ENCODE measurements at regions not wholly inside any gene's neighbourhood (a gene's known extent, or its start where the extent isn't known, plus 50 kb on each side); places are given as distances from the start of the nearest gene placed in this dataset.
"Not testable (repeated sequence)": the region's sequence is repeated elsewhere in the genome, so short reads cannot be mapped to it uniquely, and the experiment has no call there.

DNA sequence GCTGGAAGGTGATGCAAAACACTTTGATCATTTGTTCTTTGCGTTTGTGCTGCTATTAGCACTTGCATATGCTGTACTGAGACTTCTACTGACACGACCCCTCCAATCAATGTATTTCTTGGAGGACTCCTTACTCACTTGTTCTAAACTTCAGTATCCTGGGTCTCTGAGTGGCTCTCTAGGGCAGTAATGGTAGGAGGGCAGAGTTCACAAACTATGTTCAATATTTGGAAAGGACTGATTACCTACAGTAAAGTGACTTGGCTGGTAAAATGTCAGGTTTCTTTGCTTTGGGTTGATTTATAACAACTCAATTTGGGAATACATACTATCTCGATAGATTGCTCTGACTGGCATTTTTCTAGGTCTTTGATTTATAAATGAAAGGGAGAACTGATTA is 93.7 kb downstream of the TRIM43 start:
- H3K4me3 ChIP-seq (ENCODE audit: control insufficient read depth, low read depth, low read length), result no peak overlapping the region
- TF ChIP-seq, protein P1, sequence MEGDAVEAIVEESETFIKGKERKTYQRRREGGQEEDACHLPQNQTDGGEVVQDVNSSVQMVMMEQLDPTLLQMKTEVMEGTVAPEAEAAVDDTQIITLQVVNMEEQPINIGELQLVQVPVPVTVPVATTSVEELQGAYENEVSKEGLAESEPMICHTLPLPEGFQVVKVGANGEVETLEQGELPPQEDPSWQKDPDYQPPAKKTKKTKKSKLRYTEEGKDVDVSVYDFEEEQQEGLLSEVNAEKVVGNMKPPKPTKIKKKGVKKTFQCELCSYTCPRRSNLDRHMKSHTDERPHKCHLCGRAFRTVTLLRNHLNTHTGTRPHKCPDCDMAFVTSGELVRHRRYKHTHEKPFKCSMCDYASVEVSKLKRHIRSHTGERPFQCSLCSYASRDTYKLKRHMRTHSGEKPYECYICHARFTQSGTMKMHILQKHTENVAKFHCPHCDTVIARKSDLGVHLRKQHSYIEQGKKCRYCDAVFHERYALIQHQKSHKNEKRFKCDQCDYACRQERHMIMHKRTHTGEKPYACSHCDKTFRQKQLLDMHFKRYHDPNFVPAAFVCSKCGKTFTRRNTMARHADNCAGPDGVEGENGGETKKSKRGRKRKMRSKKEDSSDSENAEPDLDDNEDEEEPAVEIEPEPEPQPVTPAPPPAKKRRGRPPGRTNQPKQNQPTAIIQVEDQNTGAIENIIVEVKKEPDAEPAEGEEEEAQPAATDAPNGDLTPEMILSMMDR (IDR thresholded peaks at IDR 0.05; ENCODE audit: control insufficient read depth, insufficient read depth, low read depth, low read length, missing control alignments), result no peak
- no peak for DNase-seq (ENCODE audit: low read depth)

DNA sequence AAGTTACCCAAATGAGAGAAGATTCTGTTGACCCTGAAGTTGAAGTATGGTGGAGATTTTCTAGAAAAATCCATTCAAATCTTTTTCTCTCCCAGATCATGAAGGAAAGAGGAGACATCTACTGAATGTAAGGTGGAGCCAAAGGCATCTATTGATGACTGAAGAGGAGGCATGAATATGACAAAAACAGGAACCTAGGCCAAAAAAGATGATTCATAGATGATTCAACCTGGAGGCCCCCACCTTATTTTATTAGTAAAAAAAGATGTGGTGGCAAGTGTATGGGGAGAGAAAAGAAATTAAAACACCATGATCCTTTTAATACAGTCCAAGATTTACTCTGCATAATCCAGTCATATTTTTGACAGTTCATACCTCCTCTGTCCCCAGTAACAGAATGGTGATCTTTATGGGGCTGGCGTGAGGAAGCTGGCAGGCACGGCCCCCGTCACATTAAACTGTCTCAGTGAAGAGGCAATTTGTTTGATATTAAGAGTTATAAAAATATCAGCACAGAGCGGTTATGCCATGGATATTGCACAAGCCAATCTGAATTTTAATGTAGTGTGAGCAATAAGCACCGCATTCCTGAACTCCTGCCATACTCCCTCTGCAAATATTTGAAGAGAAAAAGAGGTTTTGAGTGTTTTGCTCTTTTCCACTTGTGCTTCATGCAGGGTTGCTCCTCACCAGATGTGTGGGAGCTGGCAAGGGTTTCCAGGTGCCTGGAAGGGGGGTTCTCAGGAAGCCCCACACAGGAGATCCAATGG is 94.4 kb downstream of the TRIM43 start:
- H3K4me3 ChIP-seq (ENCODE audit: control insufficient read depth, low read depth, low read length), result not testable (repeated sequence)
- DNase-seq (ENCODE audit: low read depth), result peak; percentile 69

DNA sequence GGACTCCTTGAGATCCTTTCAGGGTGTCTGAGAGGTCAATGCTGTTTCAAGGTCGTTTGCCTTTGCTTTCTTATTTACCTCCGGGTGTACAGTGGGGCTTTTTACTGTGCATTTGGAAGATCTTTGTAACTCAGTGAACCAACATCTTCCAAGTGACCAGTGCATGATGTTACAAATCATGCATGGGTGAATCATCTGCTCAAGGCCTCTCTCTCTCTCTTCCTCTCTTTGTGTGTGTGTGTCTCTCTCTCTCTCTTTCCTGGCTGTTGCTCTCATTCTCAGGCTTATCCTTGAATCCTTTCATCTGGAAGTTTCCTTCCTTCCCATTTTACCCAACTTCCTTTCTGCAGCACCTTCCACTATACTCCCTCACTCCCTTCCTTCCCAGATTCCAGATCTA is 96.1 kb downstream of the TRIM43 start:
- peak; percentile 71 for DNase-seq (ENCODE audit: low read depth)
- not testable (repeated sequence) for H3K4me3 ChIP-seq (ENCODE audit: control insufficient read depth, low read depth, low read length)

DNA sequence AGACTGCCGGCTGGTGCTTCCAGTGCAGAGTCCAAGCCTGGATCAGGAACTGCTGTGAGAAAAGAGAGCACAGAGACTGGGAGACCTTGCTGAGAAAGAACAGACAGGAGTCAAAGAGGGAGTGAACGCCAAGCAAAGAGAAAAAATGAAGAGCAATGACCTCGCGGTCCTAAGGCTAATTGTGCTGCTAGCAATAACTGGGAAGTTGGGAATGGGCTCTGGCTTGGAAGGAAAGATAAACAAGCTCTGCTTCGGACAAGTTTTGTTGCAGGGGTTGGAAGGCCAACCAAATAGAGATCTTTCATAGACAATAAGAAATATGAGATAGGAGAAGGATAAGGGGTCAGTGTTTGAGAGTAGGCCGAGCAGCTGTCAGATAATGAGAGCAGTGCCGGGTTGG is 99.4 kb downstream of the TRIM43 start:
- H3K4me3 ChIP-seq (ENCODE audit: control insufficient read depth, low read depth, low read length); DNase-seq (ENCODE audit: low read depth): not testable (repeated sequence)

DNA sequence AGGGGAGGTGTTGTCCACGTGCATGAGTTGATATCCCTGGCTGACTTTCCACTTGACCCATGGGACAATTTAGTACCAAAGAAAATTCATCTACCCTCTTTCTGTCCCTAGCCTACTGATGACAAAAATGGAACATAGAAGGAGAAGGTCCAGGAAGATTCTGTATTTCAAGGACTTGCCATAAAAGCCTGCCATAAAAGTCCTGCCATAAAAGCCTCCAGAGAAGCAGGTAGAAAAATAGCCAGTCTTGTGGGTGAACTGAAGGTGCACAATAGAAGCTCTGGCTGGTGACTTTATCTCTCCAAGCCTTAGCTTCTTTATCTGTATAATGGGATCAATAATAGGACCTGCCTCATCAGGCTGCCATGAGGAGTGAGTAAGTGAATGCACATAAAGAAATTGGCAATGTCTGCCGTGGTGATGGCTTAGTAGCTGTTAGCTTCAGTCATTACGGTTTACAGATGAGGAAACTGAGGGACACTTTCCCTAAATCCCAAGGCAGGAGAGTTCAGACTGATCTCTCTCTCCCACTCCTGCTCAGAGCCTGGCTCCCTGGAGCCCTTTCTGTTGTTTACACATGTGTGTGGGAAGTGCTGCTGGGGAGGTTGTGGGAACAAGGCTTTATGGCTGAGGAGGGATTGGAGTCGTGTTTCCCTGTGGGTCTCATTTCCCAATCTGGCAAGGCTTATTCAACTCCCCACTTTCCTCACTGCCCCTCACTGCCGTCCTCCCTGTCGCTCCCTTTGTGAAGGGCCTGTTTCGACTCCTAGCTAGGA is 101.5 kb downstream of the TRIM43 start:
- DNase-seq (ENCODE audit: low read depth); H3K4me3 ChIP-seq (ENCODE audit: control insufficient read depth, low read depth, low read length): not testable (repeated sequence)

DNA sequence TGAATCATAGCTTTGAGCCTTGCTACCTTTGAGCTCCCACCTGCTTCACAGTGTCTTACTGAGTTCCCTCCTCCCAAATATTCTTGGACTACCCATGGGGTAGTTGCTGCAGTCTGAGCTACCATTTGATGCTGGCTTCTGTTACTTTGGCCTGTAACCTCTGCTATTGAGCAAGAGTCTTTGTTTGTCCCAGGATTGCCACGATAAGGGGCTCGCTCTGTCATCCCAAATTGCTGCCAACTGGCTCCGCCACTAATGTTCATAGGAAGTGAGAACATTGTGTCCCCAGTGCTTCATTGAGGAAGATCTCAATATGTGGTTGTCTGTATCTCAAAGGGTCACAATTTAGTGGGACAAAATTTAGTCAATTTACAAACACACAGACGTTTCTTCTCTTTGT is 103.8 kb downstream of the TRIM43 start:
- no peak overlapping the region for H3K4me3 ChIP-seq (ENCODE audit: control insufficient read depth, low read depth, low read length)
- TF ChIP-seq, protein P1 (IDR thresholded peaks at IDR 0.05; ENCODE audit: control insufficient read depth, insufficient read depth, low read depth, low read length, missing control alignments), result no peak
- DNase-seq (ENCODE audit: low read depth), result no peak

DNA sequence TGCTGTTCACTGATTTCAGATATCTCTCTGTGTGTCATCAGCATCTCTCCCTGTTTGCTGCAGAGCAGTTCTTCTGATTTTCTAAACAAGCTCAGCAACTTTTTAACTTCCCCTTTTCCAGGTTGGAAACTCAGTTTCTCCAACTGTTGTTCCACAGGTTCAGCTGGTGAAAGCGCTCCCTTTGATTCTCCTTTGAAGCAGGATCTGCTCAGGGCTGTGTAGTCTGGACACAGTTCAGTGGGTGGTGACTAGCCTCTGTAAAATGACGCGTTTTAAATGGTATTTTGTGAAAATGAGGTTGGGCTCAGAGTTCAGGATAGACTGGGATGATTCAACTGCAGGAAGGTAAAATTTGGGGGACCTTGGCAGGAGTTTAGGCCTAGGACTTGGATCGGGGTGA is 106.3 kb downstream of the TRIM43 start:
- H3K4me3 ChIP-seq (ENCODE audit: control insufficient read depth, low read depth, low read length), result no peak overlapping the region
- TF ChIP-seq, protein P1 (IDR thresholded peaks at IDR 0.05; ENCODE audit: control insufficient read depth, insufficient read depth, low read depth, low read length, missing control alignments), result no peak
- DNase-seq (ENCODE audit: low read depth), result no peak

DNA sequence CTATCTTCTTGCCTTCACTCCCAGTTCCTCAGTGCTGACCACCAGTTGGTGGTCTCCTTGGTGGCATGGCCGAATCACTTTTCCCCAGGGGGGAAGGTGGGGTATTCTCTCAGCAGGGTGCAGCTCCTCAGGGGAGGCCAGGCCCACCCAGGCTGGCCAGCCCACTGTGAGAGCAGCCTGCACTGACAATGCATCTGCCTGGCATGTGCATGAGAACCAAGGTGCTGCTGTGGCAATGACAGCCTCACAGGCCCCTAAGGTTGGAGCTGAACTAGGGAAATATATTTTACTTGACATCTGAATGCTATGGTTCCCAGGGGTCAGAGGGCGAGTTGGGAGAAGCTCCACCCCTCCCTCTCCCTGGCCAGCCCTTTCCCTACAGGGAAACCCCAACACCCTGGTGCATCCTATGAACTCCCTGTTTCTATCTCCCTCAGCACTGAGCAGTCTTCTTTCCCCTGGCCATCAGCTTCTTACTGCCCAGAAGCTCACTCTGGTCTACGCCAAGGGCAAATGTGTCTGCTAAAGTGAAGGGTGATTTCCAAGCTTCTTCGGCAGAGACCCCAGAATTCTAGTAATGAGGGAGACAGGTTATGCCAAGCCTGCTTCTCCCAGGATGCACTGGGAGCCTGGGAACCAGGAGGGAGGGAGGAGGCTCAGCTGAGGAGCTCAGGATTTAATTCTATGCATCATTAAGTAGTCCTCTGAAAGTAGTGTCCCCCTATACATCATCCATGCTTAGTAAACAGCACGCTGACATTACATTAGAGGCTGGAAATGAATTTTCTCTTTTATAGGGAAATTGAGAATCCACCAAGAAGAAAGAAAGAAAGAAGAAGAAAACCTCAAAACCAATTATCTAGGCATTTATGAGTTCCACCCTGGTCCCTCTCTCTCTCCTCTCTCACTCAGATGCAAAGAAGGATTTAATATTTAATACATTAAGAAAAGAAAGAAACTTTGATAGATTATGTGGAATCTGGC is 107.7 kb downstream of the TRIM43 start:
- not testable (repeated sequence) for H3K4me3 ChIP-seq (ENCODE audit: control insufficient read depth, low read depth, low read length); DNase-seq (ENCODE audit: low read depth)

DNA sequence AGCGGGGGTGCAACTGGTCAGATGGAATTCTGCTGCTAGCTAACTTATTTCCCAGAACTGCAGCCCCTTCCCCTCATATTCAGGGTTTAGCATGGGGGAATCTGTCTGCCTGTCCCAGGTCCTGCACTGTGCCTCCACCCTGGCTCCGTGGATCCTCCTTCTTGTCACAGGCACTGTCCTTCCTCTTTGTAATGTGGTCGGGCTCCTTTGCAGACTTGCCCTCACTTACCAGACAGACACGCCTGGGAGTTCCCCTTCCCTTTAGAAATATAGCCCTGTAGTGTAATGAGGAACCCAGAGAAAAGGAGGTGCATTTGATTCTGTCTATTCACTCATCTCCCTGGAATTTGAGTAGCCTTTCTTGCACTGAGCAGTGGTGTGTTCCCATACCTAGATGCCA is 108.7 kb downstream of the TRIM43 start:
- TF ChIP-seq, protein P1 (IDR thresholded peaks at IDR 0.05; ENCODE audit: control insufficient read depth, insufficient read depth, low read depth, low read length, missing control alignments), result no peak
- DNase-seq (ENCODE audit: low read depth), result no peak
- no peak overlapping the region for H3K4me3 ChIP-seq (ENCODE audit: control insufficient read depth, low read depth, low read length)

Measured in AG09309 (cell line).